ENCODE measurements at regions not wholly inside any gene's neighbourhood (a gene's known extent, or its start where the extent isn't known, plus 50 kb on each side); places are given as distances from the start of the nearest gene placed in this dataset.
A peak's percentile ranks its signal among the peaks of the same experiment; 100 is the strongest.

DNA sequence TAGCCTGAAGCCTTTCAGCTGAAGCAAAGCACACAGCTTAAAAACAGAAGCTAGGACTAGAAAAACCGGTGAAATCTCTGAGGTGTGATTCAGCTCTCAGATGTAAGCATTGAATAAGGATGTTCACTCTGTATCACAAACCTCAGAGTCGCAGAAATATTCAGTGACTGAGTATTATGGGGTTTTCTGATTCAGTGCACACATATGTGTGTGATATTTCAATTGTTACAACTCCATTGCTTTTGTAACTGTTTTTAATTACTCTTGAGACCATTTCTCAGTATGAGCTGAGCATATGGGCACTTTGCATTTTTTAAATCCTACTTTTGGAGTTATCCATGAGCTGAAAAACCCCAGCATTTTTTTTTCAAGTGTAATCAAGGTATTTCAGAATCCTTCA lies 868.8 kb downstream of the NTRK3 start:
- no peaks in the 10 kb centered on the region for H3K27me3 ChIP-seq
- DNase-seq (ENCODE audit: low read depth in 1 of 2, low spot score in 1 of 2) = no peak
- H3K4me3 ChIP-seq = no peak overlapping the region
- no peaks in the 10 kb centered on the region for H3K4me1 ChIP-seq (ENCODE audit: low read depth)
- no peaks in the 10 kb centered on the region for H3K36me3 ChIP-seq
- H3K9me3 ChIP-seq (ENCODE audit: low read depth) = no peaks in the 10 kb centered on the region
- TF ChIP-seq, protein P1, sequence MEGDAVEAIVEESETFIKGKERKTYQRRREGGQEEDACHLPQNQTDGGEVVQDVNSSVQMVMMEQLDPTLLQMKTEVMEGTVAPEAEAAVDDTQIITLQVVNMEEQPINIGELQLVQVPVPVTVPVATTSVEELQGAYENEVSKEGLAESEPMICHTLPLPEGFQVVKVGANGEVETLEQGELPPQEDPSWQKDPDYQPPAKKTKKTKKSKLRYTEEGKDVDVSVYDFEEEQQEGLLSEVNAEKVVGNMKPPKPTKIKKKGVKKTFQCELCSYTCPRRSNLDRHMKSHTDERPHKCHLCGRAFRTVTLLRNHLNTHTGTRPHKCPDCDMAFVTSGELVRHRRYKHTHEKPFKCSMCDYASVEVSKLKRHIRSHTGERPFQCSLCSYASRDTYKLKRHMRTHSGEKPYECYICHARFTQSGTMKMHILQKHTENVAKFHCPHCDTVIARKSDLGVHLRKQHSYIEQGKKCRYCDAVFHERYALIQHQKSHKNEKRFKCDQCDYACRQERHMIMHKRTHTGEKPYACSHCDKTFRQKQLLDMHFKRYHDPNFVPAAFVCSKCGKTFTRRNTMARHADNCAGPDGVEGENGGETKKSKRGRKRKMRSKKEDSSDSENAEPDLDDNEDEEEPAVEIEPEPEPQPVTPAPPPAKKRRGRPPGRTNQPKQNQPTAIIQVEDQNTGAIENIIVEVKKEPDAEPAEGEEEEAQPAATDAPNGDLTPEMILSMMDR (IDR thresholded peaks at IDR 0.05; ENCODE audit: low read depth, low read length) = no peak
- no peak overlapping the region for H3K27ac ChIP-seq

DNA sequence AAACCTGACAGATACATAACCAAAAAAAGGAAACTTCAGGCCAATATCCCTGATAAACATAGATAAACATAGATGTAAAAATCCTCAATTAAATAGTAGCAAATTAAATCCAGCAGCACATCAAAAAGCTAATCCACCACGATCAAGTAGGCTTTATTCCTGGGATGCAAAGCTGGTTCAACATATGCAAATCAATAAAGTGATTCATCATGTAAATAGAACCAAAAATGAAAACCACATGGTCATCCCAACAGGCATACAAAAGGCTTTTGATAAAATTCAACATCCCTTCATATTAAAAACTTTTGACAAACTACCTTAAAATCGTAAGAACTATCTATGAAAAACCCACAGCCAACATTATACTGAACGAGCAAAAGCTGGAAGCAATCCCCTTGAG lies 882.2 kb downstream of the NTRK3 start:
- DNase-seq (ENCODE audit: low read depth in 1 of 2, low spot score in 1 of 2) = no peak
- Histone ChIP-seq H3K27me3 (no peaks in the 10 kb centered on the region), H3K36me3 (no peaks in the 10 kb centered on the region), H3K4me3 (no peak overlapping the region), H3K9me3 (ENCODE audit: low read depth) (no peaks in the 10 kb centered on the region), H3K4me1 (ENCODE audit: low read depth) (no peaks in the 10 kb centered on the region), H3K27ac (no peak overlapping the region)
- TF ChIP-seq, protein P1 (IDR thresholded peaks at IDR 0.05; ENCODE audit: low read depth, low read length) = no peak

DNA sequence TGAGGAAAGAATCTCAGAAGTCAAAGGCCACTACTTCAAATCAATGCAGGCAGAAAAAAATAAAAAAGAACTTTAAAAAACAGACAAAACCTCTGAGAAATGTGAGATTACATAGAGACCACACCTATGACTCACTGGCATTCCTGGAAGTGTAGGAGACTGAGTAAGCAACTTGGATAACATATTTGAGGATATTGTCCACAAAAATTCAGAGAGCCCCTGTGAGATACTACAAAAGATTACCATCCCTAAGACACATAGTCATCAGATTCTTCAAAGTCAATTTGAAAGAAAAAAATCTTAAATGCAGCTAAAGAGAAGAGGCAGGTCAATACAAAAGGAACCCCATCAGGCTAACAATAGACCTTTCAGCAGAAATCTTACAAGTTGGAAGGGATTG lies 887.3 kb downstream of the NTRK3 start:
- no peak overlapping the region for H3K27ac ChIP-seq
- TF ChIP-seq, protein P1 (IDR thresholded peaks at IDR 0.05; ENCODE audit: low read depth, low read length) = no peak
- no peaks in the 10 kb centered on the region for H3K9me3 ChIP-seq (ENCODE audit: low read depth)
- no peaks in the 10 kb centered on the region for H3K36me3 ChIP-seq
- no peaks in the 10 kb centered on the region for H3K4me1 ChIP-seq (ENCODE audit: low read depth)
- H3K4me3 ChIP-seq = no peak overlapping the region
- DNase-seq (ENCODE audit: low read depth in 1 of 2, low spot score in 1 of 2) = peak in 1 of 2 donors; percentile 88
- H3K27me3 ChIP-seq = no peaks in the 10 kb centered on the region

DNA sequence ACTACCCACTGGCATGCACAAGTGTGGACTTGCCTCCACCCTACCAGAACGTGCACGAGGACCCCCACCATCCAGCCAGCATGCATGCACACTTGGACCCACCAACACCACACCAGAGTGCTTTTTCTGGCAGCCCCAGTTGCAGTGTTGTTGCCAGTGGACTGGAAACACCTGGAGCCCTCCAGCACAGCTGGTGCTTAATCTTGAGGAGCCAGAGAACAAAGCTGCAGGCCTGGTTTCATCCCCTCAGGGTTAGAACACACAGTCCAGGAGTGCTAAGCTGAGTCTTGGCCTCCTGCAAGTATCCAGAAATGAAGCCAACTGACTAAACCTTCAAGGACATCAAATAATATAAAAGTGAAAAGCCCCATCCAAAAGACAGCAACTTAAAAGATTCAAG lies 888.0 kb downstream of the NTRK3 start:
- no peak overlapping the region for H3K27ac ChIP-seq
- no peaks in the 10 kb centered on the region for H3K27me3 ChIP-seq
- no peaks in the 10 kb centered on the region for H3K36me3 ChIP-seq
- DNase-seq (ENCODE audit: low read depth in 1 of 2, low spot score in 1 of 2) = peak in 1 of 2 donors; percentile 11
- no peaks in the 10 kb centered on the region for H3K9me3 ChIP-seq (ENCODE audit: low read depth)
- no peak overlapping the region for H3K4me3 ChIP-seq
- TF ChIP-seq, protein P1 (IDR thresholded peaks at IDR 0.05; ENCODE audit: low read depth, low read length) = no peak
- H3K4me1 ChIP-seq (ENCODE audit: low read depth) = no peaks in the 10 kb centered on the region

DNA sequence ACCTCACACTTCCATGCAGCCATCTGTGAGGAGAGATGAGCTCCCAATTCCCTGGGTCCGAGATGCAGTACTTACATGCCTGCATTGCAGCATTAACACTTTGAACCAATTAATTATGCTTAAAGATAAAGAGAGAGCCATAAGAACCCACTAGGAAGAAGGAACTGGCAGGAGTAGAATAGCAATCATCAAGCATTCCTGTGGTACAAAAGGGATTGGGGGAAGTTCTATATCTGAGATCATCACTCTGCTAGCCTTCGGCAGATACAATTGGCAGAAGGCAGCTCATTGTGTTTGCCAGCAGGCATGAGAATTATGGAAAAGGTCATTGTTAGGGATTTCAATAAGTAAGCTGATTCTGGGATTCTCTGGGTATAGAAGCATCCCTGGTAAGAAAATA lies 891.4 kb downstream of the NTRK3 start:
- Histone ChIP-seq H3K9me3 (ENCODE audit: low read depth) (no peaks in the 10 kb centered on the region), H3K27me3 (no peaks in the 10 kb centered on the region), H3K4me1 (ENCODE audit: low read depth) (no peaks in the 10 kb centered on the region), H3K27ac (no peak overlapping the region), H3K4me3 (no peak overlapping the region), H3K36me3 (no peaks in the 10 kb centered on the region)
- TF ChIP-seq, protein P1 (IDR thresholded peaks at IDR 0.05; ENCODE audit: low read depth, low read length) = no peak
- peak in 1 of 2 donors; percentile 76 for DNase-seq (ENCODE audit: low read depth in 1 of 2, low spot score in 1 of 2)

DNA sequence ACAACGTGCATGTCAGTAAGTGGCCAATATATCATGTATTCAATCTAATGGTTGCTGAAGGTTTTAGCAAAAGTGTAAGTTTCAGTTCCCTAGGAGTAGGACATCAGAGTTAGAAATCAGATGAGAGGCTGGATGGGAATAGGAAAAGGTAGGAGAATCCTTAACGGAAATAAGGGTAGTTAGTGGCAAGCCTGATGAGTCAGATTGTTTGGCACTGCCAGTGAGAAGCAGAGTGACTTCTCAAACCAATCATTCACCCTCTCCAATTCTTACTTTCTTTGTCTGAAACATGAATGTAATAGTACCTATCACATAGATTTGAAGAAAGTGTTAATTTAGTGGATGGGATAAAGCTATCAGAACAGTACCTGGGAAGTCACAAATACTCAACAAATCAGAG lies 894.0 kb downstream of the NTRK3 start:
- Histone ChIP-seq H3K9me3 (ENCODE audit: low read depth) (no peaks in the 10 kb centered on the region), H3K4me3 (no peak overlapping the region), H3K27ac (no peak overlapping the region), H3K4me1 (ENCODE audit: low read depth) (peaks cover 4% of the 10 kb centered on the region), H3K27me3 (no peaks in the 10 kb centered on the region), H3K36me3 (no peaks in the 10 kb centered on the region)
- no peak for DNase-seq (ENCODE audit: low read depth in 1 of 2, low spot score in 1 of 2)
- TF ChIP-seq, protein P1 (IDR thresholded peaks at IDR 0.05; ENCODE audit: low read depth, low read length) = no peak

All from cardiac muscle cell (in vitro differentiated cells and primary cell).